ENCODE measurements at regions not wholly inside any gene's neighbourhood (a gene's known extent, or its start where the extent isn't known, plus 50 kb on each side); places are given as distances from the start of the nearest gene placed in this dataset.
"Not testable (repeated sequence)": the region's sequence is repeated elsewhere in the genome, so short reads cannot be mapped to it uniquely, and the experiment has no call there.

- H3K36me3 ChIP-seq (replicated peaks in 1 of 2; ENCODE audit: control insufficient read depth in 1 of 2, insufficient read depth in 2 of 2, low read length in 2 of 2), result peaks cover 3 to 7% of the 10 kb centered on the region in 2 donors
Observed at GRCh38 chr16:27660507-27660906, 110.6 kb downstream of the KATNIP start.

GRCh38 chr16:27663235-27663634 is 113.3 kb downstream of the KATNIP start:
- H3K27ac ChIP-seq (ENCODE audit: low read depth in 1 of 2, low read length in 2 of 2), result not testable (repeated sequence)

More at GRCh38 chr16:27660507-27660906, 110.6 kb downstream of the KATNIP start:
- H3K4me1 Mint-ChIP-seq, result no peaks in the 10 kb centered on the region
- Histone ChIP-seq H3K4me2 (replicated peaks; ENCODE audit: extremely low read depth, low read length, poor library complexity, severe bottlenecking) (no peak overlapping the region), H2AFZ (ENCODE audit: insufficient read depth, low read depth, low read length, poor library complexity, severe bottlenecking) (no peak overlapping the region), H3K27ac (ENCODE audit: low read depth in 1 of 2, low read length in 2 of 2) (no peak overlapping the region), H4K20me1 (ENCODE audit: insufficient read depth, low read length) (no peaks in the 10 kb centered on the region), H3K4me1 (ENCODE audit: control insufficient read depth in 1 of 2, insufficient read depth in 2 of 2, low read length in 2 of 2) (no peaks in the 10 kb centered on the region), H3K27me3 (ENCODE audit: control insufficient read depth in 2 of 2, insufficient read depth in 2 of 2, low read length in 2 of 2) (no peaks in the 10 kb centered on the region), H3K4me3 (replicated peaks in 1 of 3; ENCODE audit: low read depth in 2 of 3, low read length in 3 of 3) (no peak overlapping the region), H3K9me3 (replicated peaks in 1 of 2; ENCODE audit: control insufficient read depth in 1 of 2, insufficient read depth in 1 of 2, low read length in 2 of 2) (no peaks in the 10 kb centered on the region), H3K9ac (ENCODE audit: insufficient read depth, low read length, poor library complexity, severe bottlenecking) (no peak overlapping the region), H3K79me2 (ENCODE audit: insufficient read depth, low read length) (no peaks in the 10 kb centered on the region)
- DNase-seq, result no peak
- WGBS (ENCODE audit: insufficient coverage), result no CpG with 5 or more reads among the region's 4 CpGs
- H3K27ac Mint-ChIP-seq, result no peak overlapping the region
- H3K9me3 Mint-ChIP-seq, result peaks cover 0 to 3% (median 2%) of the 10 kb centered on the region in 7 donors
- intact Hi-C loops (cut with micrococcal nuclease), result no loop called here
- no peaks in the 10 kb centered on the region for H3K27me3 Mint-ChIP-seq (ENCODE audit: low read depth in 3 of 3)
- H3K4me3 Mint-ChIP-seq, result no peak overlapping the region
- peaks cover 8 to 18% of the 10 kb centered on the region in 2 donors for H3K36me3 Mint-ChIP-seq
- no peak for TF ChIP-seq CTCF (IDR thresholded peaks at IDR 0.05)

More at GRCh38 chr16:27663235-27663634, 113.3 kb downstream of the KATNIP start:
- peaks cover 13 to 19% of the 10 kb centered on the region in 2 donors for H3K36me3 Mint-ChIP-seq
- H3K9ac ChIP-seq (ENCODE audit: insufficient read depth, low read length, poor library complexity, severe bottlenecking); H3K36me3 ChIP-seq (replicated peaks in 1 of 2; ENCODE audit: control insufficient read depth in 1 of 2, insufficient read depth in 2 of 2, low read length in 2 of 2); H3K4me3 ChIP-seq (replicated peaks in 1 of 3; ENCODE audit: low read depth in 2 of 3, low read length in 3 of 3); H2AFZ ChIP-seq (ENCODE audit: insufficient read depth, low read depth, low read length, poor library complexity, severe bottlenecking); H3K4me1 ChIP-seq (ENCODE audit: control insufficient read depth in 1 of 2, insufficient read depth in 2 of 2, low read length in 2 of 2); H3K27me3 ChIP-seq (ENCODE audit: control insufficient read depth in 2 of 2, insufficient read depth in 2 of 2, low read length in 2 of 2); H3K27me3 Mint-ChIP-seq (ENCODE audit: low read depth in 3 of 3); intact Hi-C loops (cut with micrococcal nuclease); H3K9me3 Mint-ChIP-seq; DNase-seq; H3K4me2 ChIP-seq (replicated peaks; ENCODE audit: extremely low read depth, low read length, poor library complexity, severe bottlenecking); H4K20me1 ChIP-seq (ENCODE audit: insufficient read depth, low read length); H3K27ac Mint-ChIP-seq; H3K4me1 Mint-ChIP-seq; H3K9me3 ChIP-seq (replicated peaks in 1 of 2; ENCODE audit: control insufficient read depth in 1 of 2, insufficient read depth in 1 of 2, low read length in 2 of 2); H3K79me2 ChIP-seq (ENCODE audit: insufficient read depth, low read length); H3K4me3 Mint-ChIP-seq: not testable (repeated sequence)
- 100% methylated on average over 5 of the region's 7 CpGs for WGBS (ENCODE audit: insufficient coverage)

All from CD14-positive monocyte (primary cell).